ENCODE measurements at regions not wholly inside any gene's neighbourhood (a gene's known extent, or its start where the extent isn't known, plus 50 kb on each side); places are given as distances from the start of the nearest gene placed in this dataset.
A peak's percentile ranks its signal among the peaks of the same experiment; 100 is the strongest.

DNA sequence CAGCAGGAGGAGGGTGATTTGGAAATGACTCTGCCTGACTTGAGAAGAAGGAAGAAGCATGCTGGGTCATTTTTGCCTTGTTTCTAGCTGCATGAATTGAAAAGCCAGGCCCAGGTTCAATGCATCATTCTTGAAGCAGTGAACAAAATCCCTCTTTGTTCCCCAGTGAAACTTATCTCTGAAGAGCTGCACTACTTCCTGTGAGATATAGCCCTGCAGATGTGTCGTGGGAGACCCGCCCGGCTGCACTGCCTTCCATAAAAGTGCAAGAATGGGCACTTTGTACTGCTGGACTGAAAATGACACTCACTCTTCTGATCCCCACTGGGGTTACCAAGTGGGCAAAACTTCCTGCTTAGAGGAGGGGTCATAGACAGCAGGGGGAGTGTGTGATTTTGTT is 249.2 kb upstream of the NFIA start:
- Histone ChIP-seq H3K9me3 (no peaks in the 10 kb centered on the region), H3K4me1 (peaks cover 0 to 5% (median 0%) of the 10 kb centered on the region in 12 donors), H3K27ac (peak overlapping the region in 5 of 12 donors; percentile 23 to 59 (median 47)), H3K36me3 (no peaks in the 10 kb centered on the region), H3K27me3 (peaks cover 0 to 3% (median 0%) of the 10 kb centered on the region in 9 donors), H3K4me3 (no peak overlapping the region)
- TF ChIP-seq, protein P1, sequence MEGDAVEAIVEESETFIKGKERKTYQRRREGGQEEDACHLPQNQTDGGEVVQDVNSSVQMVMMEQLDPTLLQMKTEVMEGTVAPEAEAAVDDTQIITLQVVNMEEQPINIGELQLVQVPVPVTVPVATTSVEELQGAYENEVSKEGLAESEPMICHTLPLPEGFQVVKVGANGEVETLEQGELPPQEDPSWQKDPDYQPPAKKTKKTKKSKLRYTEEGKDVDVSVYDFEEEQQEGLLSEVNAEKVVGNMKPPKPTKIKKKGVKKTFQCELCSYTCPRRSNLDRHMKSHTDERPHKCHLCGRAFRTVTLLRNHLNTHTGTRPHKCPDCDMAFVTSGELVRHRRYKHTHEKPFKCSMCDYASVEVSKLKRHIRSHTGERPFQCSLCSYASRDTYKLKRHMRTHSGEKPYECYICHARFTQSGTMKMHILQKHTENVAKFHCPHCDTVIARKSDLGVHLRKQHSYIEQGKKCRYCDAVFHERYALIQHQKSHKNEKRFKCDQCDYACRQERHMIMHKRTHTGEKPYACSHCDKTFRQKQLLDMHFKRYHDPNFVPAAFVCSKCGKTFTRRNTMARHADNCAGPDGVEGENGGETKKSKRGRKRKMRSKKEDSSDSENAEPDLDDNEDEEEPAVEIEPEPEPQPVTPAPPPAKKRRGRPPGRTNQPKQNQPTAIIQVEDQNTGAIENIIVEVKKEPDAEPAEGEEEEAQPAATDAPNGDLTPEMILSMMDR (IDR thresholded peaks at IDR 0.05) = no peak
- TF ChIP-seq POLR2A (IDR thresholded peaks at IDR 0.05) = no peak
- ATAC-seq (peak in 3 of 4 donors; percentile 49 to 72 (median 51)), DNase-seq (peak in 3 of 5 donors; percentile 10 to 23 (median 18))
- intact Hi-C loops (cut with DNase I) = no loop called here
- WGBS, 4 donors = 31 to 47% (median 33%) methylated on average over 3 of the region's 3 CpGs

DNA sequence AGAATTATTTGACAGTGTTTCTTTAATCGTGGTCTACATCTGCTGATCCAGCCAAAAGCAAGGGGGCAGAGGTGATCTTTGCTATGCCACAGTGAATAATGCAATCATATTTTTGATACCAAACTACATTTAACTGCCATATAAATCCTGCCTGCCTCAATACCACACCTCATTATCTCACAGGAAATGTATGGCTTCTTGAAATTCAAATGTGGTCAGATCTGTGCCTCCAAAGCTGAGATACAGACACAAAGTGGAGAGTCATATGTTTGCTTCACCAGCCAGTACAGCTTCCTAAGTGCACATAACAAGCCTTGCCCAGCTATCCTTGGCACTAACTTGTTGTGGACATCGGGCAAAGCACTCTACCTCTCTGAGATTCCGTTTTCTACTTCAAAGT is 250.0 kb upstream of the NFIA start:
- no peak for ATAC-seq
- WGBS, 4 donors = 82 to 93% (median 89%) methylated on average over 3 of the region's 3 CpGs
- intact Hi-C loops (cut with DNase I) = no loop called here
- Histone ChIP-seq H3K4me1 (peaks cover 0 to 5% (median 0%) of the 10 kb centered on the region in 12 donors), H3K36me3 (no peaks in the 10 kb centered on the region), H3K27me3 (peaks cover 0 to 3% (median 0%) of the 10 kb centered on the region in 9 donors), H3K4me3 (no peak overlapping the region), H3K9me3 (no peaks in the 10 kb centered on the region), H3K27ac (peak overlapping the region in 4 of 12 donors; percentile 23 to 59 (median 48))
- no peak for DNase-seq
- no peak for TF ChIP-seq POLR2A (IDR thresholded peaks at IDR 0.05)
- TF ChIP-seq, protein P1 (IDR thresholded peaks at IDR 0.05) = no peak

DNA sequence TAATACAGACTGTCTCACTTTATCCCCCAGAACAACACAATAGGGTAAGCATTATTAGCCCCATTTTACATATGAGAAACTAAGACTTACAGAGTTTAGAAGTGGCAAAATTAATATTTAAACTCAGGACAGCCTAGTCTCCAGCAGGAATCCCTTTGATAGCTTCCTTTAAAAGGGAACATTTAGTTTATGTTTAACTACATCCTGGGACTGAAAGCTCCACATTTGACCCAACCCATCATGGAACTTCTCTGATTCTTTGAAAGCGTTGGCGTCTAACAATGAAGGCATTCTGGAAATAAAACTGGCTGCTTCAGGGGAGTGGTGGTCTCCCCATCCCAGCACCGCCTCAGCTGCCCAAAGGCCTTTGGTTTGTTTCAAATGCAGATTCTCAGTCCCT is 250.6 kb upstream of the NFIA start:
- Histone ChIP-seq H3K4me3 (no peak overlapping the region), H3K27ac (no peak overlapping the region), H3K27me3 (peaks cover 0 to 3% (median 0%) of the 10 kb centered on the region in 9 donors), H3K9me3 (peaks cover 0 to under 1% (median 0%) of the 10 kb centered on the region in 12 donors), H3K4me1 (peaks cover 0 to 5% (median 0%) of the 10 kb centered on the region in 12 donors), H3K36me3 (no peaks in the 10 kb centered on the region)
- DNase-seq = no peak
- intact Hi-C loops (cut with DNase I) = no loop called here
- TF ChIP-seq, protein P1 (IDR thresholded peaks at IDR 0.05) = no peak
- TF ChIP-seq POLR2A (IDR thresholded peaks at IDR 0.05) = no peak
- 86 to 97% (median 96%) methylated on average over 3 of the region's 3 CpGs for WGBS, 4 donors
- no peak for ATAC-seq

DNA sequence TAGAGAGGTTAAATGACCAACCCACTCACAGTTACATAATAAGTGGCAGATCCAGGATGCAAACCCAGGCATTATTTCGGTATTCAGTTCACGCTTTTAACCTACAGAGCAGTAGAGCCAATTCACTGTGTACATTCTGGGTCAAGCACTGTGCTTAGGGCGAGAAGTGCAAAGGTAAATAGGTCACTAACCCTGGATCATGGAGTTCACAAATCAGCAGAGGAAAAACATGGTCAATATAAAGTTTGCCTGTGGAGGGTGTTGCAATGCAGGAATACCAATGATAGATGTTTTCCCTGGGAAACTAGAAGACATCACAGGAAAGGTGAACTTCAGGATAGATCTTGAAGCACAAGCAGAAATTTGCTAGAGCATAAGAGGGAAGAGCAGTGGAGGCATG is 253.4 kb upstream of the NFIA start:
- WGBS, 4 donors = 88 to 95% (median 94%) methylated on average over 3 of the region's 3 CpGs
- TF ChIP-seq POLR2A (IDR thresholded peaks at IDR 0.05) = no peak
- TF ChIP-seq, protein P1 (IDR thresholded peaks at IDR 0.05) = no peak
- no peak for ATAC-seq

More for the DNA sequence above, 253.4 kb upstream of the NFIA start:
- H3K27ac ChIP-seq = no peak overlapping the region
- H3K4me3 ChIP-seq = no peak overlapping the region
- H3K9me3 ChIP-seq = peaks cover 0 to 6% (median 0%) of the 10 kb centered on the region in 12 donors
- intact Hi-C loops (cut with DNase I) = no loop called here
- peaks cover 0 to 3% (median 0%) of the 10 kb centered on the region in 9 donors for H3K27me3 ChIP-seq
- H3K4me1 ChIP-seq = peaks cover 0 to 5% (median 0%) of the 10 kb centered on the region in 12 donors
- no peak for DNase-seq
- H3K36me3 ChIP-seq = no peaks in the 10 kb centered on the region
